Right lobe of liver (tissue), 6 donors: ENCODE measurements at regions not wholly inside any gene's neighbourhood (a gene's known extent, or its start where the extent isn't known, plus 50 kb on each side); places are given as distances from the start of the nearest gene placed in this dataset.

ENCODE experiments used
- ATAC-seq, 4 donors: fragments of 200-7000 bp; cut with Tn5 transposase; one replicate each; pipeline ENCODE4 v1.9.1; 2020; ENCODE audit warnings: mild to moderate bottlenecking in 4 of 4, moderate library complexity in 4 of 4
- DNase-seq, 3 donors: peaks; one replicate each; pipeline ENCODE4 v3.0.0-alpha.2; 2020
- H3K27ac ChIP-seq, 3 donors: fragments of 200-600 bp; one replicate each; pipeline ENCODE4 v1.8.0; 2022
- H3K27me3 ChIP-seq, 2 donors: fragments of 200-600 bp; one replicate each; pipeline ENCODE4 v1.8.0; 2022
- H3K36me3 ChIP-seq, 4 donors: fragments of 200-600 bp; sonication (generic) in 1 of 4; one replicate each; pipeline versions ENCODE4 v1.5.1 to v1.8.0; 2017 to 2022; ENCODE audit warnings: control low read depth in 1 of 4
- H3K4me1 ChIP-seq, 4 donors: fragments of 200-600 bp; sonication (generic) in 1 of 4; one replicate each; pipeline versions ENCODE4 v1.5.1 to v1.8.0; 2017 to 2022; ENCODE audit warnings: control low read depth in 1 of 4
- H3K4me3 ChIP-seq, 3 donors: fragments of 200-600 bp; one replicate each; pipeline ENCODE4 v1.8.0; 2022
- H3K9me3 ChIP-seq, 4 donors: fragments of 200-600 bp; sonication (generic) in 1 of 4; one replicate each; pipeline versions ENCODE4 v1.5.1 to v1.8.0; 2017 to 2022; ENCODE audit warnings: control low read depth in 1 of 4
- POLR2A ChIP-seq: fragments of 450-650 bp; IDR thresholded peaks from one replicate; pipeline ENCODE4 v1.6.1; 2017; ENCODE audit warnings: antibody characterized with exemption, mild to moderate bottlenecking
- WGBS: methylation state at CpG from one replicate; pipeline ENCODE4 v1.1.6; 2018; ENCODE audit warnings: low coverage, low lambda C conversion rate; ENCODE audit not compliant: insufficient coverage; ENCODE audit errors: missing lambda C conversion rate; 5-methylcytosine and 5-hydroxymethylcytosine counted together
- intact Hi-C, 2 donors: fragments of 100-400 bp; cut with DNase I; formaldehyde crosslinking; loops; one replicate each; pipeline versions ENCODE4 v1.11.2 to v1.14.1; 2022
- TF ChIP-seq, protein P1 (sequence below), 4 donors: fragments of 200-600 bp in 3 of 4; fragments of 450-650 bp in 1 of 4; IDR thresholded peaks; one replicate each; pipeline versions ENCODE4 v1.5.1 to v1.8.0; 2016 to 2022; ENCODE audit warnings: antibody characterized with exemption in 4 of 4, mild to moderate bottlenecking in 2 of 4
- donor health status: DM: no; HTN: yes; CAD: no.
- donor health status: DM: no; HTN: no; CAD: no.
- donor health status: DM: no; HTN: no; CAD: no.
- donor health status: DM: no; HTN: yes; CAD: no.
- donor health status: DM: no; HTN: yes; CAD: no.

DNA sequence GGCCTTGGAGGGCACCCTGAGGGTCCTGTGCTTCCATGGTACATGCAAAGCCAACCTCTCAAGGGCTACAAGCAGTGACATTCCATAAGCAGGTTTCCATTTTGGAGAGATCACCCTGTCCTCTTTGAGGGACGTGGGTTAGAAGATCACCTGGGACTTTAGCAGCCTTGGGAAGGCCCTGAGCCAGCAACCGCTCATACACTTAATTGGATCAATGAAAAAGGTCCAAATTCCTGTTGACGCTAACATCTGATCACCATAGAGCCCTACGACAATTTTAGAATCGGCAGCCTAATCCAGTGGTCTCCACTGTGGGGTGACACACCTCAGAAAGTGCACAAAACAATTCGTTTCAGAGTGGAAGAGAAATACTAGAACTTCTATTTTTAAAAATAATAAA lies 196.0 kb upstream of the NR3C1 start:
- H3K27me3 ChIP-seq, result no peaks in the 10 kb centered on the region
- intact Hi-C loops, result no loop called here
- DNase-seq (peak in 2 of 3 donors; percentile 35 to 52), ATAC-seq (peak; percentile 45 to 72 (median 66))
- H3K36me3 ChIP-seq, result no peaks in the 10 kb centered on the region
- no peaks in the 10 kb centered on the region for H3K9me3 ChIP-seq
- peak overlapping the region in 2 of 3 donors; percentile 10 to 54 for H3K27ac ChIP-seq
- 31% methylated on average over 6 of the region's 6 CpGs for WGBS
- TF ChIP-seq, protein P1, sequence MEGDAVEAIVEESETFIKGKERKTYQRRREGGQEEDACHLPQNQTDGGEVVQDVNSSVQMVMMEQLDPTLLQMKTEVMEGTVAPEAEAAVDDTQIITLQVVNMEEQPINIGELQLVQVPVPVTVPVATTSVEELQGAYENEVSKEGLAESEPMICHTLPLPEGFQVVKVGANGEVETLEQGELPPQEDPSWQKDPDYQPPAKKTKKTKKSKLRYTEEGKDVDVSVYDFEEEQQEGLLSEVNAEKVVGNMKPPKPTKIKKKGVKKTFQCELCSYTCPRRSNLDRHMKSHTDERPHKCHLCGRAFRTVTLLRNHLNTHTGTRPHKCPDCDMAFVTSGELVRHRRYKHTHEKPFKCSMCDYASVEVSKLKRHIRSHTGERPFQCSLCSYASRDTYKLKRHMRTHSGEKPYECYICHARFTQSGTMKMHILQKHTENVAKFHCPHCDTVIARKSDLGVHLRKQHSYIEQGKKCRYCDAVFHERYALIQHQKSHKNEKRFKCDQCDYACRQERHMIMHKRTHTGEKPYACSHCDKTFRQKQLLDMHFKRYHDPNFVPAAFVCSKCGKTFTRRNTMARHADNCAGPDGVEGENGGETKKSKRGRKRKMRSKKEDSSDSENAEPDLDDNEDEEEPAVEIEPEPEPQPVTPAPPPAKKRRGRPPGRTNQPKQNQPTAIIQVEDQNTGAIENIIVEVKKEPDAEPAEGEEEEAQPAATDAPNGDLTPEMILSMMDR (IDR thresholded peaks at IDR 0.05), result no peak
- no peak for TF ChIP-seq POLR2A
- H3K4me1 ChIP-seq, result peaks cover 0 to 47% (median 17%) of the 10 kb centered on the region in 4 donors
- H3K4me3 ChIP-seq, result no peak overlapping the region

DNA sequence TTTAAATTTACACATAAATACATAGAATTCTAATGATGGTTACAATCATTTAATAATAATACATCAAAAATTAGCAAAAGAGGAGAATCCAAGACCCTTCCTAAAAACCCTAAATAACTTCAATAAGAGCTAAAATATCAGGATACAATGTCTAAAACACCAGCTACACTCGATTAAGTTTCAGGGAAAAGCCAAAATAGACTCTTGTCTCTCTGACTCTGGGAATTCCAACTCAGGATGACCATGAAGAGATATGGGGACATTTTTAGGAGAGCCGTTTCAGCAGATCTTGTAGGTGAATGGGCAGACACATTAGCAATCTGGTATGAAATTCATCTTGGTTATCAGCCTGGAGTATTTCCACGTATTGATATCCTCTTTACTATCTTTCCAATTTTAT lies 193.3 kb upstream of the NR3C1 start:
- Histone ChIP-seq H3K4me3 (no peak overlapping the region), H3K9me3 (no peaks in the 10 kb centered on the region), H3K36me3 (no peaks in the 10 kb centered on the region), H3K27me3 (no peaks in the 10 kb centered on the region), H3K27ac (no peak overlapping the region), H3K4me1 (peaks cover 0 to 46% (median 17%) of the 10 kb centered on the region in 4 donors)
- ATAC-seq, result no peak
- intact Hi-C loops, result no loop called here
- TF ChIP-seq, protein P1 (IDR thresholded peaks at IDR 0.05), result no peak
- no peak for TF ChIP-seq POLR2A
- WGBS, result 94% methylated on average over 3 of the region's 3 CpGs
- DNase-seq, result no peak

DNA sequence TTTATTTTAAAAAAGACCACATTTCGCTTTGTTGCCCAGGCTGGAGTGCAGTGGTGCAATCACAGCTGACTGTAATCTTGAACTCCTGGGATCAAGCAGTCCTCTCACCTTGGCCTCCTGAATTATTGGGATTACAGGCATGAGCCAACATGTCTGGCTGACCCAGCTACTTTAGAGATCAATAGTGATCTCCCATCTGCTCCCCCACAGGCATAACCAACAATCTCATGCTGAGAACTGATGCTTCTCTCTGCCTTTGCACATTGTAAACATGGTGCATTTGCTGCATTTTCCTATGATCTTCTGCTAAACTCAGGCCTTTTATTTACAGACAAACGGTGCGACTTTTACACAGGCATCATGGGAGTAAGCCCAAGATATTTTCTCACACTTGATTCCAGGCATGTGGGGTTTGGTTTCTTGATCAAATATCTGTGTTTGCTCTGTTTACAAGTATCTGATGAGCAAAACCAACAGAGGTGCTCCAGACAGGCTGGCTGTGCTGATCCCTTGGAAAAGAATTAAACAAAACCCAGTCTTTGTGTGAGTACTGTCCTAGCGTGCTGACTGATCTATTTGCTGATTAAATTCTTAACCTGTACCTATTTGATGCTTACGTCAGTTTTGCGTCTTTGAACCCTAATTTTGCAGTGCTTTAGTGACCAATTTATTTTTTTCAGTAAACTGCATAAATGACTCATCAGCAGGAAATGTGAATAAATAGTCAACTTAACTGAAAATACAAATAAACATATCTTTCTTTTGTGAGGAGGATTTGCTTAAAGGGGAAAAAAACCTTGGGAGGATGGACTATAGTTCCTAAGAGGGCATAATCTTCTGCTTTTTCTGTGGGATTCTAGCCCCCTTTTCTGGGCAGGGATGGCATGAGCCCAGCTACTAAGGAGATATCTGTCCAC lies 191.7 kb upstream of the NR3C1 start:
- DNase-seq (no peak), ATAC-seq (peak; percentile 68 to 81 (median 73))
- H3K27me3 ChIP-seq, result no peaks in the 10 kb centered on the region
- peaks cover 0 to 30% (median 10%) of the 10 kb centered on the region in 4 donors for H3K4me1 ChIP-seq
- intact Hi-C loops, result no loop called here
- peak overlapping the region; percentile 2 to 68 (median 33) for H3K27ac ChIP-seq
- H3K36me3 ChIP-seq, result no peaks in the 10 kb centered on the region
- TF ChIP-seq POLR2A, result peak; percentile 13
- TF ChIP-seq, protein P1 (IDR thresholded peaks at IDR 0.05), result no peak
- H3K4me3 ChIP-seq, result no peak overlapping the region
- no peaks in the 10 kb centered on the region for H3K9me3 ChIP-seq
- WGBS, result 17% methylated on average over 6 of the region's 6 CpGs

DNA sequence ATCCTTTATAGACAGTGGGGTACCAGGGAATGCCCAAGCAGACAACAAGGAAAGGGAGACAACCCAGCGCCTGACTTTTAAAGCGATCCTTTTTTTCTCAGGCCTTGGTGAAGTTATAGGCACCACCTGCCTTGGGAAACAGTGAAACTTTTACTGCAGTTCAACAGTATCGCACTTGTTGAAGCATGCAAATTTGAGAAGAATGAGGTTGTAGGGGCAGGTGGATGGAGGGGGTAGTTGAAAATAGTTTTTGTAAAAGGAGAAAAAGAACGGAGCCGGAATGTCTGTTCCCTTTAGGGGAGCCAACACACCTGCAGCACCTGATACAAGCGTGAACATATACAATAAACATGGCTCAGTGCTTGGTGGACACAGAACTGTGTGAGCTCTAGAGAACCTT lies 190.2 kb upstream of the NR3C1 start:
- intact Hi-C loops, result no loop called here
- ATAC-seq (no peak), DNase-seq (no peak)
- Histone ChIP-seq H3K27ac (no peak overlapping the region), H3K36me3 (no peaks in the 10 kb centered on the region), H3K9me3 (no peaks in the 10 kb centered on the region), H3K4me3 (no peak overlapping the region), H3K27me3 (no peaks in the 10 kb centered on the region), H3K4me1 (peaks cover 0 to 24% (median 6%) of the 10 kb centered on the region in 4 donors)
- 92% methylated on average over 6 of the region's 6 CpGs for WGBS
- TF ChIP-seq, protein P1 (IDR thresholded peaks at IDR 0.05), result no peak
- TF ChIP-seq POLR2A, result no peak
